Gastroesophageal sphincter (tissue), 4 donors: ENCODE measurements at regions not wholly inside any gene's neighbourhood (a gene's known extent, or its start where the extent isn't known, plus 50 kb on each side); places are given as distances from the start of the nearest gene placed in this dataset.

Experiments
- ATAC-seq: fragments of 150-250 bp; one replicate; pipeline ENCODE4 v1.9.1; 2016; ENCODE audit warnings: mild to moderate bottlenecking, moderate library complexity
- H3K27ac ChIP-seq, 4 donors: fragments of 200-600 bp; sonication (generic) in 3 of 4; 1 replicate in 3 of 4; 2 replicates in 1 of 4; pipeline ENCODE4 v1.5.1; 2016 to 2019
- H3K27me3 ChIP-seq: fragments of 200-600 bp; sonication (generic); one replicate; pipeline ENCODE4 v1.5.1; 2019
- H3K36me3 ChIP-seq, 2 donors: fragments of 200-600 bp; sonication (generic); one replicate each; pipeline ENCODE4 v1.5.1; 2019; ENCODE audit warnings: control low read depth in 1 of 2
- H3K4me1 ChIP-seq, 3 donors: fragments of 200-600 bp; sonication (generic); 1 replicate in 2 of 3; 2 replicates in 1 of 3; pipeline ENCODE4 v1.5.1; 2016 to 2019; ENCODE audit warnings: control low read depth in 2 of 3
- H3K4me3 ChIP-seq, 2 donors: fragments of 200-600 bp; sonication (generic); one replicate each; pipeline ENCODE4 v1.5.1; 2019; ENCODE audit warnings: mild to moderate bottlenecking in 1 of 2, moderate library complexity in 1 of 2
- H3K9me3 ChIP-seq, 3 donors: fragments of 200-600 bp; sonication (generic); one replicate each; pipeline ENCODE4 v1.5.1; 2017 to 2019; ENCODE audit warnings: control low read depth in 2 of 3
- EP300 ChIP-seq: sonication (generic); formaldehyde crosslinking; IDR thresholded peaks from one replicate; pipeline ENCODE4 v1.6.1; 2017; ENCODE audit warnings: antibody characterized with exemption, mild to moderate bottlenecking
- POLR2A ChIP-seq, 2 donors: fragments of 450-650 bp; IDR thresholded peaks; one replicate each; pipeline ENCODE4 v1.6.1; 2017; ENCODE audit warnings: antibody characterized with exemption in 2 of 2, mild to moderate bottlenecking in 2 of 2, moderate library complexity in 1 of 2
- POLR2AphosphoS5 ChIP-seq: sonication (generic); formaldehyde crosslinking; IDR thresholded peaks from one replicate; pipeline ENCODE4 v1.6.1; 2017; ENCODE audit warnings: antibody characterized with exemption
- WGBS, 2 donors: methylation state at CpG; one replicate each; pipeline ENCODE4 v1.1.5; 2018; ENCODE audit warnings: low coverage in 1 of 2; 5-methylcytosine and 5-hydroxymethylcytosine counted together
- TF ChIP-seq, protein P1 (sequence below), 4 experiments: fragments of 200-600 bp in 2 of 4; fragments of 450-650 bp in 2 of 4; sonication (generic) in 1 of 4; IDR thresholded peaks; one replicate each; pipeline ENCODE4 v1.5.1; 2017 to 2019; ENCODE audit warnings: antibody characterized with exemption in 4 of 4, mild to moderate bottlenecking in 2 of 4, moderate library complexity in 2 of 4

DNA sequence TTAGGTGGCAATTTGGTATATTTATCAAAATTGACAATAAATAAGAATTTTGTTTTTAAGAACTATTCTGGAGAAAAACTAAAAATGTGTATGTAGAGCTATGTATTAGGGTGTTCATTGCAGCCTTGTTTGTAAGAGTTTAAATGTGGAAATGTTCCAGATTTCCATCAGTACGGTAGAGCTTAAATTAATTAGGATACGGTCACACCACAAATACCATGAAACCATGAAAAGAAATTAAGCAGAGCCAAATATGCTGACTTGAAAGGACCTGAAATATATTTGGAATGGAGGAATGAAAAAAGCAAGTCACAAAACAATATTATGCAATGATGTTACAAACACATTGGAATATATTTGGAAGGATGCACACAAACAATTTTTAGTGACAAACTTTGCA, 64.6 kb downstream of the ACTBL2 start:
- no peaks in the 10 kb centered on the region for H3K9me3 ChIP-seq
- ATAC-seq: no peak
- no peaks in the 10 kb centered on the region for H3K4me1 ChIP-seq
- H3K27ac ChIP-seq: no peak overlapping the region
- TF ChIP-seq EP300 (no peak), POLR2AphosphoS5 (no peak), POLR2A (IDR thresholded peaks at IDR 0.05) (no peak)
- TF ChIP-seq, protein P1, sequence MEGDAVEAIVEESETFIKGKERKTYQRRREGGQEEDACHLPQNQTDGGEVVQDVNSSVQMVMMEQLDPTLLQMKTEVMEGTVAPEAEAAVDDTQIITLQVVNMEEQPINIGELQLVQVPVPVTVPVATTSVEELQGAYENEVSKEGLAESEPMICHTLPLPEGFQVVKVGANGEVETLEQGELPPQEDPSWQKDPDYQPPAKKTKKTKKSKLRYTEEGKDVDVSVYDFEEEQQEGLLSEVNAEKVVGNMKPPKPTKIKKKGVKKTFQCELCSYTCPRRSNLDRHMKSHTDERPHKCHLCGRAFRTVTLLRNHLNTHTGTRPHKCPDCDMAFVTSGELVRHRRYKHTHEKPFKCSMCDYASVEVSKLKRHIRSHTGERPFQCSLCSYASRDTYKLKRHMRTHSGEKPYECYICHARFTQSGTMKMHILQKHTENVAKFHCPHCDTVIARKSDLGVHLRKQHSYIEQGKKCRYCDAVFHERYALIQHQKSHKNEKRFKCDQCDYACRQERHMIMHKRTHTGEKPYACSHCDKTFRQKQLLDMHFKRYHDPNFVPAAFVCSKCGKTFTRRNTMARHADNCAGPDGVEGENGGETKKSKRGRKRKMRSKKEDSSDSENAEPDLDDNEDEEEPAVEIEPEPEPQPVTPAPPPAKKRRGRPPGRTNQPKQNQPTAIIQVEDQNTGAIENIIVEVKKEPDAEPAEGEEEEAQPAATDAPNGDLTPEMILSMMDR (IDR thresholded peaks at IDR 0.05): no peak
- no peak overlapping the region for H3K4me3 ChIP-seq
- 89 to 91% methylated on average over 2 of the region's 2 CpGs for WGBS, 2 donors
- no peaks in the 10 kb centered on the region for H3K27me3 ChIP-seq
- no peaks in the 10 kb centered on the region for H3K36me3 ChIP-seq

DNA sequence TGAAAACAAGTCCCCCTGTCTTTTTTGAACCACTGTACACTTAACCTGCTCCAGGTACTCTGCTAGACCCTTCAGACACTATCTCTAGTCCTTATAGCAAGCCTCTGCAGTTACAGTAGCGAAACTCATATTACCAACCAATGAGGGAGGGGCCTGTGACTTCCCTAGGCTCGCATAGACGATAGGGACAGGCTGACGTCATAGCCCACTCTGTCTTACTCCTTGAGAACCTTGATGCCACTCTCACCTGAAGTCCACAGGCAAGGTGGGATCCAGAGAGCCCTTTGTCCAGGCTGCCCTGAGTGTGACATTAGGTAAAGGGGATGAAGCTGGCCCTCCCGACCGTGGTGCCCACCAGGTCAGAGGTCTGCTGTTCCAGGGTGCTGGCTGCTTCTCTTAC, 65.3 kb downstream of the ACTBL2 start:
- ATAC-seq: no peak
- Histone ChIP-seq H3K27me3 (no peaks in the 10 kb centered on the region), H3K4me3 (no peak overlapping the region), H3K4me1 (peaks cover 0 to under 1% (median 0%) of the 10 kb centered on the region in 3 donors), H3K36me3 (no peaks in the 10 kb centered on the region), H3K27ac (no peak overlapping the region), H3K9me3 (no peaks in the 10 kb centered on the region)
- no peak for TF ChIP-seq EP300
- no peak for TF ChIP-seq POLR2AphosphoS5
- no peak for TF ChIP-seq POLR2A (IDR thresholded peaks at IDR 0.05)
- TF ChIP-seq, protein P1 (IDR thresholded peaks at IDR 0.05): no peak
- 77 to 83% methylated on average over 2 to 5 of the region's 6 CpGs for WGBS, 2 donors

DNA sequence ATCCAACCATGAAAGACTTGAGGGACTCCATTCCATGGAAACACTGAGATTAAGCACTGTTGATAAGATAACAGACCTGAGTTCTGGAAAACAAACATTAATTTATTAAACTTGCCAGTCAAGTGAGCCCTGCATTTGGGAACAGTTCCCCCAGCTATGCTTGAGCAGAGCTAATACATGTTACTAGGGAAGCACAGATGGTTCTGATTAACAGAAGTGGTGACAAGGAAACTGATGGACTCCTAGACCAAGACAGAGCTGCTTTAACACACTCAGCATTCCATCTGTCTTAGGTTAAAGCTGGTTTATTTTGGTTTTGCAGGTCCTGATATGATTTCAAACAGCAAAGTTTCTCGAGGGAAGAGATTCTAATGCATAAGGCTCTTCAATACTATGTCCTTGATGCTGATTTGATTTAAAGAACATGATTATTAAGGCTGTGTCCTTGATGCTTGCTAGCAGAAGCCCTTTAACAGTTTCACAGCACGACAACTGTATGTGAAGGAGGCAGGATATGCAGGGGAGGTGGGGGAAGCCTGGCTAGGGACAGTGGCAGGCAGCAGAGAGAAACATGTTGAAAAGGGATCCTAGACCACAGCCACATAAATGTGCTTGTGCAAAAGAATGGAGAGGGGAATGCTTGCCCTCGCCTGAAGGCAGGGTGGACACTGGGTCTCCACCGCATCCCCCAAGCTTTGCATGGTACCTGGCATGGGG, 66.2 kb downstream of the ACTBL2 start:
- no peak for ATAC-seq
- no peak overlapping the region for H3K27ac ChIP-seq

DNA sequence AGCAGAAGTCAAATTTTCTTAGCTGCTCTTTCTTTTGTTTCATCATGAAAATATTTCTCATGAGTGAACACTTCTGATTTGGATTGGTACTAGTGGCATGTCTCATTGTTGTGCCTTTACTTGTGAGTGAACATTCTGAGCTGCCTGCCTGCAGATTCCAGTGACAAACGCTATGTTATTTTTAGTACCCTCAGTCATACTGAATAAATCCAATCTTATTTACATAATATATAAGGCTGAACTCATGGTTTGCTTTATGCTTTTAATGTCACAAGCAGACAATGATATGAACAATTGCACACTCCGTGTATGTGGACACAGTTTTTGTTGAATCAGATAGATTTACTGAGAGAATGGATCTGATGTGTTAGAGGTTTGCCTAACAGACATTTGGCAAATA, 67.8 kb downstream of the ACTBL2 start:
- H3K27ac ChIP-seq: no peak overlapping the region
- no peak for ATAC-seq
- no peak overlapping the region for H3K4me3 ChIP-seq
- no peaks in the 10 kb centered on the region for H3K27me3 ChIP-seq
- H3K9me3 ChIP-seq: no peaks in the 10 kb centered on the region
- no peaks in the 10 kb centered on the region for H3K36me3 ChIP-seq
- TF ChIP-seq, protein P1 (IDR thresholded peaks at IDR 0.05): no peak
- TF ChIP-seq EP300: no peak
- TF ChIP-seq POLR2A (IDR thresholded peaks at IDR 0.05): no peak
- TF ChIP-seq POLR2AphosphoS5: no peak
- H3K4me1 ChIP-seq: peaks cover 0 to 21% (median 5%) of the 10 kb centered on the region in 3 donors
- 59 to 60% methylated on average over 1 to 2 of the region's 2 CpGs for WGBS, 2 donors

More for the DNA sequence above, 66.2 kb downstream of the ACTBL2 start:
- Histone ChIP-seq H3K27me3 (no peaks in the 10 kb centered on the region), H3K9me3 (no peaks in the 10 kb centered on the region), H3K36me3 (no peaks in the 10 kb centered on the region), H3K4me3 (no peak overlapping the region), H3K4me1 (peaks cover 0 to 9% (median 5%) of the 10 kb centered on the region in 3 donors)
- no peak for TF ChIP-seq EP300
- no peak for TF ChIP-seq POLR2AphosphoS5
- no peak for TF ChIP-seq POLR2A (IDR thresholded peaks at IDR 0.05)
- TF ChIP-seq, protein P1 (IDR thresholded peaks at IDR 0.05): no peak
- WGBS, 2 donors: 55 to 73% methylated on average over 3 to 4 of the region's 4 CpGs

DNA sequence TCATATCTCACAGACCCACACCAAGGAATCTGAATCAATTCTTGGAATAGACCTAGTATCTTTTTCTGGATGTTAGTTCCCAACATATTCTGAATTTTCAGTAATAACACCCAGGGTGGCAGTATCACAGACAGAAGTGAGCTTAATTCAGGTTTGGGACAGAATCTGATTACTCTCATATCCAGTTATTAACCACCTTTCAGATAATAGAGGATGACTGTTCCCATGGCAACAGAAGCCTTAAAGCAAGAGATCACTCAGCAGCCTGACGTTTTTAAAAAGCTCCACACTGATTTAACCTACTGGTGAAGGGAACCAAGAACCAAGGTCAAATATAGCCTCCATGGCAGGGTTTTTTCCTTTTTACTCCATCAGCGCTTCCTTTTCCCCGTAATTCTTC, 68.4 kb downstream of the ACTBL2 start:
- Histone ChIP-seq H3K4me3 (no peak overlapping the region), H3K36me3 (no peaks in the 10 kb centered on the region), H3K9me3 (no peaks in the 10 kb centered on the region), H3K27me3 (no peaks in the 10 kb centered on the region), H3K4me1 (peaks cover 0 to 25% (median 6%) of the 10 kb centered on the region in 3 donors), H3K27ac (no peak overlapping the region)
- TF ChIP-seq, protein P1 (IDR thresholded peaks at IDR 0.05): no peak
- no peak for TF ChIP-seq POLR2AphosphoS5
- TF ChIP-seq EP300: no peak
- TF ChIP-seq POLR2A (IDR thresholded peaks at IDR 0.05): no peak
- ATAC-seq: no peak
- WGBS, 2 donors: 79 to 100% methylated on average over 3 of the region's 3 CpGs
